ENCODE measurements at regions not wholly inside any gene's neighbourhood (a gene's known extent, or its start where the extent isn't known, plus 50 kb on each side); places are given as distances from the start of the nearest gene placed in this dataset.
"Not testable (repeated sequence)": the region's sequence is repeated elsewhere in the genome, so short reads cannot be mapped to it uniquely, and the experiment has no call there.

- no peak for DNase-seq (ENCODE audit: low read depth in 4 of 4, low spot score in 3 of 4)
Measured at GRCh38 chr17:71166311-71166710, 954.5 kb upstream of the SOX9 start.

- DNase-seq (ENCODE audit: low read depth in 4 of 4, low spot score in 3 of 4), result no peak
Measured at GRCh38 chr17:71168053-71168741, 952.6 kb upstream of the SOX9 start.

- DNase-seq (ENCODE audit: low read depth in 4 of 4, low spot score in 3 of 4), result no peak
Measured at GRCh38 chr17:71170070-71170469, 950.8 kb upstream of the SOX9 start.

- DNase-seq (ENCODE audit: low read depth in 4 of 4, low spot score in 3 of 4), result no peak
Measured at GRCh38 chr17:71171270-71171669, 949.5 kb upstream of the SOX9 start.

- DNase-seq (ENCODE audit: low read depth in 4 of 4, low spot score in 3 of 4), result no peak
Measured at GRCh38 chr17:71173991-71174390, 946.8 kb upstream of the SOX9 start.

GRCh38 chr17:71176331-71176730 is 944.5 kb upstream of the SOX9 start:
- no peak for DNase-seq (ENCODE audit: low read depth in 4 of 4, low spot score in 3 of 4)

- DNase-seq (ENCODE audit: low read depth in 4 of 4, low spot score in 3 of 4), result peak in 1 of 4 donors; percentile 14
Measured at GRCh38 chr17:71176928-71177443, 943.8 kb upstream of the SOX9 start.

- peak; percentile 29 to 61 (median 57) for DNase-seq (ENCODE audit: low read depth in 4 of 4, low spot score in 3 of 4)
Measured at GRCh38 chr17:71180801-71181385, 939.9 kb upstream of the SOX9 start.

GRCh38 chr17:71183066-71183660 is 937.7 kb upstream of the SOX9 start:
- no peak for DNase-seq (ENCODE audit: low read depth in 4 of 4, low spot score in 3 of 4)

- DNase-seq (ENCODE audit: low read depth in 4 of 4, low spot score in 3 of 4), result no peak
Measured at GRCh38 chr17:71184716-71185115, 936.1 kb upstream of the SOX9 start.

- DNase-seq (ENCODE audit: low read depth in 4 of 4, low spot score in 3 of 4), result no peak
Measured at GRCh38 chr17:71187145-71187878, 933.5 kb upstream of the SOX9 start.

GRCh38 chr17:71188811-71189492 is 931.9 kb upstream of the SOX9 start:
- no peak for DNase-seq (ENCODE audit: low read depth in 4 of 4, low spot score in 3 of 4)

- no peak for DNase-seq (ENCODE audit: low read depth in 4 of 4, low spot score in 3 of 4)
Measured at GRCh38 chr17:71189493-71189831, 931.4 kb upstream of the SOX9 start.

- no peak for DNase-seq (ENCODE audit: low read depth in 4 of 4, low spot score in 3 of 4)
Measured at GRCh38 chr17:71192039-71192555, 928.7 kb upstream of the SOX9 start.

- DNase-seq (ENCODE audit: low read depth in 4 of 4, low spot score in 3 of 4), result no peak
Measured at GRCh38 chr17:71192848-71193247, 928.0 kb upstream of the SOX9 start.

- DNase-seq (ENCODE audit: low read depth in 4 of 4, low spot score in 3 of 4), result no peak
Measured at GRCh38 chr17:71200597-71200996, 920.2 kb upstream of the SOX9 start.

- DNase-seq (ENCODE audit: low read depth in 4 of 4, low spot score in 3 of 4), result no peak
Measured at GRCh38 chr17:71201639-71202038, 919.2 kb upstream of the SOX9 start.

- DNase-seq (ENCODE audit: low read depth in 4 of 4, low spot score in 3 of 4), result no peak
Measured at GRCh38 chr17:71202449-71202848, 918.4 kb upstream of the SOX9 start.

- no peak for DNase-seq (ENCODE audit: low read depth in 4 of 4, low spot score in 3 of 4)
Measured at GRCh38 chr17:71203953-71204352, 916.9 kb upstream of the SOX9 start.

GRCh38 chr17:71205951-71206350 is 914.9 kb upstream of the SOX9 start:
- not testable (repeated sequence) for DNase-seq (ENCODE audit: low read depth in 4 of 4, low spot score in 3 of 4)

Data from right renal pelvis (tissue), 4 donors.